GM12873 (cell line): ENCODE measurements at regions not wholly inside any gene's neighbourhood (a gene's known extent, or its start where the extent isn't known, plus 50 kb on each side); places are given as distances from the start of the nearest gene placed in this dataset.

ENCODE experiments used
- CTCF ChIP-seq: IDR thresholded peaks from 2 replicates; pipeline ENCODE4 v1.5.1; 2012; ENCODE audit warnings: low read depth, mild to moderate bottlenecking, moderate library complexity, low read length, control low read depth; ENCODE audit not compliant: insufficient read depth; ENCODE audit errors: missing control alignments

DNA sequence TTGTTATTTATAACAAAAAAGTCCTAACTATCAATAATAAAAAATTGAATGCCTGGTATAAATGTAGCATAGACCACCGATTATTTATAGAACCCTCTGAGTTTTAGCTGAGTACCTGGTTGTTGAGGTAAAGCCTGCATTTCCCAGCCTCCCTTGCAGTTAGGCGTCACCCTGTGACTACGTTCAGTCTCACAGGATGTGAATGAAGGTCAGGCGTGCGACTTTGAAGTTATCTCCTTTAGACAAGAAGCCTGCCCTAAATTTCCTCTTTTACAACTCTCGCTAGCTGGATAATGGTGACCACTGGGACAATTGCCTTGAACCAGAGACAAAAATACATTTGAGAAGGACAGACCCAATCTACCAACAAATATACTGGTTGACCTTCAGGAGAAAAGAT lies 67.5 kb upstream of the TES start:
- TF ChIP-seq CTCF: no peak

GRCh38 chr7:116145245-116145852 lies 65.0 kb upstream of the TES start:
- TF ChIP-seq CTCF: no peak

GRCh38 chr7:116148108-116148507 lies 62.2 kb upstream of the TES start:
- no peak for TF ChIP-seq CTCF

- TF ChIP-seq CTCF: no peak
Observed at GRCh38 chr7:116148626-116149025, 61.7 kb upstream of the TES start.

DNA sequence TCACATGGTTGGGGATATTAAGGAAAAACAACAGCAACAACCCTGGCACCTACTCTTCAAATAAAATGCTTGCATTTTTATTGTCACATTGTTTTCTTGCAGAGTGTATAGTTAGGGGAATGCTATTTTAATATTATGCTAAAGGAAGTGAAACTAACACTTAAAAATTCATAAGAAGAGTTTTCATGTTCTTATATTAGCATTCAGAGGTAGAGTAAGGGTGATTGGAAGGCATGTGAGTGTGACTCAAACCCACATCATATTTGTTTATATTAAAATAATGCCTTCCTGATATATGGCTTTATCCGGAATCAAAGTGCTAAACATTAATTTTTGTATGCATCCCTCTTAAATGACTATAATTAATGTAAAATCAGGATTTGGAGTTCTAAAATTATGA lies 59.8 kb upstream of the TES start:
- no peak for TF ChIP-seq CTCF

GRCh38 chr7:116152276-116152675 lies 58.1 kb upstream of the TES start:
- TF ChIP-seq CTCF: no peak

GRCh38 chr7:116153050-116153449 lies 57.3 kb upstream of the TES start:
- TF ChIP-seq CTCF: no peak

DNA sequence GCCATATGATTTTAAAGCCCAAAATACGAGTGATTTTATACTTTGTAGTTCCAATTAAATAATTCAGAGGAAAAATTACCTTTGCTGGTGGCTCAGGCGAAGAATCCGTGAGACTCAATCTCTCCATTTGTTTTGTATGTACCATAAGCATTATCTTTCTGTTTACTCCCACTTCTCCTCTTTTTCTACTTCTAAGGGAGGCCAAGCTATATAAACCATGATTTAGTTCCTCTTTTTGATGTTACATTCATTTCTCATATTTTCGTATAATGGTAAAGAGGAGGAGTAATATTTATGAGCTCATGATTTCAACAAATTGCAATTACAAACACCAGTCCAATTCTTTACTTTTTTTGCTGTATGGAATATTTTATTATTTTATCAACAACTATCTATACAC lies 50.6 kb upstream of the TES start:
- TF ChIP-seq CTCF: no peak
